NCI-H1105 (cell line): ENCODE measurements at regions not wholly inside any gene's neighbourhood (a gene's known extent, or its start where the extent isn't known, plus 50 kb on each side); places are given as distances from the start of the nearest gene placed in this dataset.

Experiments
- DNase-seq: peaks from one replicate; lab custom pipeline; 2025; lab: John Stamatoyannopoulos, UW

GRCh38 chr4:177051473-177052060 is 258.1 kb upstream of the NEIL3 start:
- peak; percentile 1 for DNase-seq

- no peak for DNase-seq
These were observed 257.3 kb upstream of the NEIL3 start for GRCh38 chr4:177052211-177052934.

- no peak for DNase-seq
These were observed 252.5 kb upstream of the NEIL3 start for GRCh38 chr4:177057186-177057585.

GRCh38 chr4:177064116-177064515 is 245.6 kb upstream of the NEIL3 start:
- no peak for DNase-seq

- DNase-seq: no peak
These were observed 244.8 kb upstream of the NEIL3 start for GRCh38 chr4:177064729-177065394.

- no peak for DNase-seq
These were observed 242.9 kb upstream of the NEIL3 start for GRCh38 chr4:177066746-177067145.

- no peak for DNase-seq
These were observed 239.1 kb upstream of the NEIL3 start for GRCh38 chr4:177070533-177071058.

GRCh38 chr4:177077095-177077971 is 232.3 kb upstream of the NEIL3 start:
- no peak for DNase-seq

- no peak for DNase-seq
These were observed 230.3 kb upstream of the NEIL3 start for GRCh38 chr4:177079327-177079726.

- no peak for DNase-seq
These were observed 229.3 kb upstream of the NEIL3 start for GRCh38 chr4:177080388-177080787.

GRCh38 chr4:177087060-177087459 is 222.6 kb upstream of the NEIL3 start:
- no peak for DNase-seq

- no peak for DNase-seq
These were observed 222.2 kb upstream of the NEIL3 start for GRCh38 chr4:177087499-177087898.

- DNase-seq: no peak
These were observed 218.2 kb upstream of the NEIL3 start for GRCh38 chr4:177091515-177091914.

- DNase-seq: no peak
These were observed 216.9 kb upstream of the NEIL3 start for GRCh38 chr4:177092807-177093206.

GRCh38 chr4:177093964-177094363 is 215.7 kb upstream of the NEIL3 start:
- no peak for DNase-seq

GRCh38 chr4:177097291-177097690 is 212.4 kb upstream of the NEIL3 start:
- DNase-seq: no peak

- DNase-seq: no peak
These were observed 210.5 kb upstream of the NEIL3 start for GRCh38 chr4:177099211-177099610.

- no peak for DNase-seq
These were observed 209.4 kb upstream of the NEIL3 start for GRCh38 chr4:177100307-177100706.

- no peak for DNase-seq
These were observed 206.1 kb upstream of the NEIL3 start for GRCh38 chr4:177103619-177104018.

- no peak for DNase-seq
These were observed 204.1 kb upstream of the NEIL3 start for GRCh38 chr4:177105536-177105935.

- no peak for DNase-seq
These were observed 202.3 kb upstream of the NEIL3 start for GRCh38 chr4:177107288-177107921.

GRCh38 chr4:177108708-177109107 is 201.0 kb upstream of the NEIL3 start:
- no peak for DNase-seq
